Fibroblast of skin of scalp (primary cell): ENCODE measurements at regions not wholly inside any gene's neighbourhood (a gene's known extent, or its start where the extent isn't known, plus 50 kb on each side); places are given as distances from the start of the nearest gene placed in this dataset.
"Not testable (repeated sequence)": the region's sequence is repeated elsewhere in the genome, so short reads cannot be mapped to it uniquely, and the experiment has no call there.

Source experiments
- DNase-seq: peaks from one replicate; pipeline ENCODE4 v3.0.0-alpha.2; 2013

DNA sequence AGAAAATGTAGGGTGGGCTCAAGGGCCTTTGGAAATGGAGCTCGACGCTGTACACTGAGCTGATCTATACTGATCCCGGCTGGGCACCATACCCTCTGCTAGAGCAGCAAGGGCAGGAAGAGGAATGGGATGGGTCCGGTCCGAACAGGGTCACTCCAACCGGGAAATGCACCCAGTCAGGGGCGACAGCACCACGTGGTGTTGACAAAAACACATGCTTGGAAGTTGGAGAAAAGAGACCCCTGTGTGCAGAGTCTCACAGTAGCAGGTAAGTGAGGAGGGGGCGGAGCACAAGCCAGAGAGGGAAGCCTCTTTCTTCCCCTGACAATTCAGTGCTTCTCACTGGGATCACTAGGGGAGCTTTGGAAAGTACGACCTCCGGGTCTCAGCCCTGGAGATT, 84.1 kb upstream of the ASB18 start:
- no peak for DNase-seq

DNA sequence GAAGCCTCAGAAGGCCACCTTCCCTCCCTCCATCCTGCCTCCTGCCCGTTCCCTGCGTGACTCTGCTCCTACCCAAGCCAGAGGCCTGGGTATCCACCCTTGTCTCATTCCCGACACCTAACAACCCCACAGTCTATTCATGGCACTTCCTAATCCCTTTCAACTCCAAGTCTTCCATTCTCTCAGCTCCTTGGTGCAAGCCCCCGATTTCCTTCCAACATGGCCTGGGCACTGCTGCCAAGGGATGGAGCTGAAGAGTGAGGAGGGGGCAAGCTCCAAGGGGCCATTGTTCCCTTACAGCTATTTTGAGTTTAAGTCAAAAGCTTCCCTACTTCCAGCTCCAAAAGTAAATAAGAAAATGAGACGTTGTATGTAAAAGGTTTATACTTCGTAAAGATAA, 84.8 kb upstream of the ASB18 start:
- DNase-seq: no peak

DNA sequence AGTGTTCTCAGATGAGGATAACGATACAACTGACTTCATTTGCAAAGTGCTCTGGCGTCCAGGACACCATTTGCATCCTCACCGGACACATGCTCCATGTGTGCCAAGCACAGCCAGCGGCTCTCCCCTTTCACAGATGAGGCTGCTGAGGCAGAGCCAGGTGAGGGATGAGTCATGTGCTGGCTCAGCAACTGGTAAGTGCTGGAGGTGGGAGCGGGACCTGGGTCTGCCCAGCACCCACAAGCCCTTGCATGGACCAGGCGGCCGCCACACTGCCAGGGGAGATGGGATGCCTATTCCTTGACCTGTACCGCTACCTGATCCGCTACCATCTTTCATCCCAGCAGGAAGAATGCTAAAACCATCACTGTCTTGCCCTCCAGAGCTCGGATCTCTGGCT, 86.2 kb upstream of the ASB18 start:
- DNase-seq: no peak

- no peak for DNase-seq
These were observed 87.8 kb upstream of the ASB18 start for GRCh38 chr2:236351966-236352525.

- DNase-seq: peak; percentile 41
These were observed 88.8 kb upstream of the ASB18 start for GRCh38 chr2:236352761-236353593.

DNA sequence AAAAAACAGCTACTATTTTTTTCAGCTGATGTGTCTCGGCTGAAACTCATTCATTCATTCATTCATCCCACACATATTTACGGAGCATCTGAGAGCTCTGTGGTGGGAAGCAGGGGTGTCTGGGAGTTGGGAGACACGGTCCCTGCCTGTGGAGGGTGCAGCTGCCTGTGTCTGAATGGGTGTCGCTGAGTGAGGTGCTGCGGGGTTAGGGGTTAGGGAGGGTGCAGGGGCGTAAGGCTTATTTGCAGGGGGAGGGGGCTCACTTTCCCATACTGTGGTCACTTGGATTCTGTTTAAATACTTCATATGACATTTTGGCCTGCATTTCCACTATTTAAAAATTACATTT, 89.4 kb upstream of the ASB18 start:
- no peak for DNase-seq

- no peak for DNase-seq
These were observed 90.1 kb upstream of the ASB18 start for GRCh38 chr2:236354056-236354940.

DNA sequence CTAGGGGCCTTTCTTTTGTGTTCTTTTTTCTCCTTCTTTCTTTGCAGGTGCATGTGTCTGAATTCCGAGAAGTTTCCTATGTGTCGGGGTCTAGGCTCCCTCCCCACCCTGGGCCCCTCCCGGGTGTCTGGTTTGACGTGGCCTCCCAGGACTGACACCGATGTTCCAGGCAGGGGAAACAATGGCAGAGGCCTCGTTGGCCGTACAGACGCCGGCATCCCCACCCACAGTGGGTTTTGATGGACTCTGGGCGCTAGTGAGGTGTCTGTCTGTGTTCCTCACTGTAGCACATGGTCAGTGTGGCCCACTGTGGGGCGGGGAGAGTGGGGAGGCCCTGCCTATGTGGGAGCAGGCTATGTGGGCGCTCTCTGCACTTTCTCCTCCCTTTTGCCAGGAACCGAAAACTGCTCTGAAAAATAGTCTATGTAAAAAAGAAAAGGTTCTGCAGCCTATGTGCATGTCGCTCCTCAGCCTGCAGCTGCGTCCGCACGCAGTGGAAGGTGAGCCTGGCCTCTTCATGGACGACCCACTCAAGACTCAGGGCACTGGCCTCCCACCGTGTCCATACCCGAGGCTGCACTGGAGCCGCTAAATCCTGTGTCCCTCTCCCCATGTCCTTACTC, 90.9 kb upstream of the ASB18 start:
- no peak for DNase-seq

DNA sequence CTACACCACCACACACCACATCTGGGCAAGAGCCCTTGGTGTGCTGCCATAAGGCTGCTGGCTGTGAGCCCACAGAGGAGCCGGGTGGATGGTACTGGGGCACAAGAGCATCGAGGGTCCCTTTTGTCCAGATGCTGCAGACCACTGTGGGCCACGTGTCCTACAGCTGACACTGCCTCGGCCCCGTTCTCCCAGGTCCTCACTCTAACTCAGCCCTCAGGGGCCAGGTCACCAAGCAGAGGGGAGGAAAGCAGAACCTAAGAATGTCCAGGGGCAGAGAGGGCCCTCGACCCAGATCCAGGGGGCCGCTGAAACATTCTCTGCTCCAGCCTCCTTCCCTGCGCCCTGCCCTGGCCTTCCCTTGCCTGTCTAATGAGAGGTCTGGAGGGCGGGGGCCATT, 91.7 kb upstream of the ASB18 start:
- no peak for DNase-seq

GRCh38 chr2:236356321-236356720, 92.1 kb upstream of the ASB18 start:
- not testable (repeated sequence) for DNase-seq

DNA sequence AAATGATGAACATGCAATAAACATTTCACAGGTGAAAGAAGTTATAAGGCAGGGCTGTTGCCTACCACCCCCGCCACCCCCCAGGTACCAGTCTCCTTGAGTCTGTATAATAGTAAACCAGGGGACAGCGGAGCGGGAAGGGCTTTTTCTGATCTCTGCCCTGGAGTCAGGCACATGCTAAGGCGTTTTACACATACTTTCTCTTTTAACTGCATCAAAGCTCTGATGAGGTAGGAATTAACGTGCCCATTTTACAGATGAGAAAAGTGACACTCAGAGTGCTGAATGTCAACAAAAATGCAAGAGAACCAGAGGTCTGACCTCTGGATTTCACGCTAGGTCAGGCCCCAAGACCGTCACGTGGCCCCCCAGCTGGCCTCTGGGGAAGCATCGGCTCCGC, 94.3 kb upstream of the ASB18 start:
- not testable (repeated sequence) for DNase-seq

- DNase-seq: no peak
These were observed 95.3 kb upstream of the ASB18 start for GRCh38 chr2:236359426-236360045.

DNA sequence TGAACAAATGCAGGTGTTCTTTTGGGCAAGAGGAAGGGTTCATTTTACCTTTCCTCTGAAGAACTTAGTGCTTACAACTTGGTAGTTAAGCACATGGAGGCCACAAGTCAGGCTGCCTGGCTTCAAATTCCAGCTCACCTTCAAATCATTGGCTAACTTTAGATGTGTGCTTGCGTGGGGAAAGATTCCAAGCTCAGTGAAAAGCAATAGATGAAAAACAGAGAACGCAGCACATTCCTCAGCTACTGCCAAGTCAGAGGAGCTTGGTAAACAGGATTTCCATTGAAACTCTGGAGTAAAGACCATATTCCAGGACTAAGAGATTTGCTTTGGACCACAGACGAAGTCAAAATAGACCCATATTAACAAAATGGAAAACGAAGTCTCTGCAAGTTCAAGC, 96.3 kb upstream of the ASB18 start:
- DNase-seq: no peak

DNA sequence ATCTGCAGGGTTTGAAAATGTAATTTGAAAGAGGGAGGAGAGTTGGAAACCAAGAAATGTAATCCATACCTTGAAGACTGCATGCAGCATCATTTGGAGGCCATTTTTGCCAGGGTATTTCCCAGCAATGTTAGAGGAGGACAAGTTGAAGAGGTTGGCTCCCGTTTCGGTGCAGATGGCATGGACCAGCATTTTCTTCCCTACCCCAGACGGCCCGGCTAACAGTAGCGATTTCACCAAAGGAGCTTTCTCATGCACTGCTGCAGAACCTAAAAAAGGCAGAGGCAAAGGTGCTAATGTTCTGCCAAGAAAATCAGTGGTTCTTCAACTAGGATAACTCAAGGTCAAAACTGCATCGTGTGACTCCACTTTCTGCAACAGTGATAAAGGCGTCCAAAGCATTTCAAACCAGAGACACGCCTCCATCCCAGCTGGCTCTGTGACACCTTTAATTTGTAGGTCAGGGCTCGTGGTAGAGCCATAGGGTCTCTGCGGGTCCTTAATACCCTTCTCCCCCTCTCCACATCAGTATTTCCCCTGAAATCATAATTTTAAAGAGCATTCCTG, 99.6 kb upstream of the ASB18 start:
- no peak for DNase-seq

GRCh38 chr2:236365258-236366048, 101.2 kb upstream of the ASB18 start:
- no peak for DNase-seq

GRCh38 chr2:236366049-236366387, 101.8 kb upstream of the ASB18 start:
- no peak for DNase-seq

DNA sequence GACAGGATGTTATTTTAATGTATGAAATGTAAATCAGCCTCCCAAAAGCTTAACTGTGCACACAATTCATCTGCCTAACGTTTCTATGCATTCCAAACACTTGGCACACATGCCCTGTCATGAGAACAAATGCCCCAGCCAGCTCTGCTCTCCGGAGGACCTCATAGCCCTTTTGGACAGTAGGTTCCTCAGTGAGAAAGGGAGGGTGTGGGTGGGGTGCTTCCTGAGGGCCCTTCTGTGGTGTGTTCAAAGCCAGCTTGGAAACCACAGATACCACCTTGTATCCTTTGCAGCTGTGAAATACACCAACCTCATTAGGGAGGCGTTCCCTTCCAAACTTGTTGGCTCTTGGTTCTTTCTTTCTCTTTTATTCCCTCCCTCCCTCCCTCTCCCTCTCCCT, 102.2 kb upstream of the ASB18 start:
- DNase-seq: no peak

GRCh38 chr2:236367506-236368289, 103.5 kb upstream of the ASB18 start:
- no peak for DNase-seq

- DNase-seq: peak; percentile 18
These were observed 105.5 kb upstream of the ASB18 start for GRCh38 chr2:236369661-236370062.

DNA sequence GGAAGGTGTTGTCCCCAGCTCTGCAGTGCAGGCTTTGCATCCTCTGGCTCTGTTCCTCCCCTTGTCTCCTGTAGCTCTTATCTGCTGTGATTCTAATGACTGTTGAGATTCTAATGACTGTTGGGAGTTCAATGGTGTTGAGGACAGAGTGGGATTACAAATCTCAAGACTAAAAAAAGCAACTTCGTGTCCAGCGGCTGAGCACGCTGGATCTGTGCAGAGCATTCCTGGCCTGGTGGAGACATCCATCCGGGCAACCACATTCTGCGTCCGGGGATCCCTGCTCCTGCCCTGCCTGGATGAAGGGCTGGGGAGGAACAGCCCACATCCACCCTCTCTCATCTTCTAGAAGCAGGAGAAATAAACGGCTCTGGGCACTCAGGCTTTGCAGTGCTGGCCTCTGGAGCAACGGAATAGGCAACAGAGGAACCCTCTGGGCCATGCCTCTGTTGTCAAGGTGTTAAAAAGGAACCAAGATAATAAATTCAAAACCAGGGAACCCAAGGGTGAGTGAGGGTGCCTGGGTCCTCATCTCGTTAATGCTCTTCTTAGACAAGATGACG, 106.7 kb upstream of the ASB18 start:
- DNase-seq: no peak
